Brain microvascular endothelial cell (primary cell): ENCODE measurements at regions not wholly inside any gene's neighbourhood (a gene's known extent, or its start where the extent isn't known, plus 50 kb on each side); places are given as distances from the start of the nearest gene placed in this dataset.

ENCODE experiments used
- DNase-seq: peaks from one replicate; pipeline ENCODE4 v3.0.0-alpha.2; 2020
- H3K27ac ChIP-seq: fragments of 250-450 bp; sonication (Bioruptor Pico); 2 replicates; pipeline ENCODE4 v1.5.1; 2020; ENCODE audit warnings: mild to moderate bottlenecking, moderate library complexity
- H3K27me3 ChIP-seq: fragments of 250-450 bp; sonication (Bioruptor Pico); replicated peaks from 2 replicates; pipeline ENCODE4 v1.5.1; 2020; ENCODE audit warnings: mild to moderate bottlenecking
- H3K36me3 ChIP-seq: fragments of 250-450 bp; sonication (Bioruptor Pico); replicated peaks from 2 replicates; pipeline ENCODE4 v1.5.1; 2020; ENCODE audit warnings: mild to moderate bottlenecking
- H3K4me3 ChIP-seq: 2 replicates; pipeline ENCODE4 v1.5.1; 2011; ENCODE audit warnings: low read depth, mild to moderate bottlenecking, control low read depth, low read length, moderate library complexity
- in situ Hi-C: cut with HindIII; loops from 2 replicates; pipeline ENCODE4 v1.10.0; 2017; ENCODE audit warnings: low sequenced_read_pairs, low pct_ligation_motif_present
- TF ChIP-seq, protein P1 (sequence below): IDR thresholded peaks from 2 replicates; pipeline ENCODE4 v1.5.1; 2011; ENCODE audit warnings: low read depth, mild to moderate bottlenecking, moderate library complexity, low read length, control low read depth, inconsistent platforms; ENCODE audit errors: missing control alignments

DNA sequence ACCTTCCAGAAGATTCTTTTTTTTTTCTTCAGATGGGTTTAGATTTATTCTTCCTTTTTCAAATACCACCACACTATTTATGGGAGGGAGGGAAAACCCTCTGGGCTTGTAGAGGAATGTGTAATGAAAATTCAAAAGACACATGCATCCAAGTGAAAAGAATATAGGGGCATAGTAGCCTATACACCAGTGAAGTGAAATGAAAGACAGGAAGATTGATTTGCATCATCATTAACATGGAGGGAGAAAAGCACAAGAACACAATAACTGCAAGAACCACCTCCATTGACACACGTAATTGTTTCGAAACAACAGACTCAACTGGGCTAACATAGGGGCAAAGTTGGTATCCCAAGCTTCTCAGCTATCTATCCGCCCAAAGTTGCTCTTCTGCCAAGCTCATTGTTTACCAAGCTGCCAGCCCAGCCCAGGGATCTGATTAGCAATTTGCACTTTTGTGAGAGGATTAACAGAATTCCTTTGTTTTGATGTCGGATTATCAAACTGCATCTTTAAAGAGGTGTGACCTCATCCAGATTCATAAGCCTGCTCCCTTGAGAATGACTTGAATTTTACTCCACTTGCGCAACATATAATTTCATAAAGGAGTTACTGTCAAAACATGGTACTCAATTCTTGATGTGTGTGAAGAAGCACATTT lies 430.5 kb upstream of the SOX5 start:
- H3K27me3 ChIP-seq, result no peaks in the 10 kb centered on the region
- in situ Hi-C loops, result no loop called here
- DNase-seq, result no peak
- H3K27ac ChIP-seq, result no peak overlapping the region
- H3K36me3 ChIP-seq, result no peaks in the 10 kb centered on the region
- TF ChIP-seq, protein P1, sequence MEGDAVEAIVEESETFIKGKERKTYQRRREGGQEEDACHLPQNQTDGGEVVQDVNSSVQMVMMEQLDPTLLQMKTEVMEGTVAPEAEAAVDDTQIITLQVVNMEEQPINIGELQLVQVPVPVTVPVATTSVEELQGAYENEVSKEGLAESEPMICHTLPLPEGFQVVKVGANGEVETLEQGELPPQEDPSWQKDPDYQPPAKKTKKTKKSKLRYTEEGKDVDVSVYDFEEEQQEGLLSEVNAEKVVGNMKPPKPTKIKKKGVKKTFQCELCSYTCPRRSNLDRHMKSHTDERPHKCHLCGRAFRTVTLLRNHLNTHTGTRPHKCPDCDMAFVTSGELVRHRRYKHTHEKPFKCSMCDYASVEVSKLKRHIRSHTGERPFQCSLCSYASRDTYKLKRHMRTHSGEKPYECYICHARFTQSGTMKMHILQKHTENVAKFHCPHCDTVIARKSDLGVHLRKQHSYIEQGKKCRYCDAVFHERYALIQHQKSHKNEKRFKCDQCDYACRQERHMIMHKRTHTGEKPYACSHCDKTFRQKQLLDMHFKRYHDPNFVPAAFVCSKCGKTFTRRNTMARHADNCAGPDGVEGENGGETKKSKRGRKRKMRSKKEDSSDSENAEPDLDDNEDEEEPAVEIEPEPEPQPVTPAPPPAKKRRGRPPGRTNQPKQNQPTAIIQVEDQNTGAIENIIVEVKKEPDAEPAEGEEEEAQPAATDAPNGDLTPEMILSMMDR, result no peak
- no peak overlapping the region for H3K4me3 ChIP-seq

DNA sequence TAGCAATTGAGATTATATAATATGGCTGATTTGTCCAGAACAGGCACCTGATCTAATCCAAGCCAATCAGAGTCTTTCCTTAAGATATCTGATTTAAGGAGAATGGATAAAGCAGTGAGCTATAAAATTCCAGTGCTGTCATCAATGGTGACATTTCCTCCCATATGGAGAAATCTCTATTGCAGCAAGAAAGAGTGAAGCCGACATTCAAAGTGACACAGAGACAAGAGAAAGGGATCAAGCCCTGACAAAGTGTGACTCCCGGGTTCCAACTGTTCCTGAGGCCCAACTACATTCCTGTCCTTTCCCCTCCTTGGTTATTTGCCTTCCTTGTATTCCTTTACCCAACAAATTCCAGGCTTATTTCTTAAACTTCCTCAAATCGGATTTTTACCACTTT lies 430.0 kb upstream of the SOX5 start:
- no peak for DNase-seq
- Histone ChIP-seq H3K27ac (no peak overlapping the region), H3K36me3 (no peaks in the 10 kb centered on the region), H3K4me3 (no peak overlapping the region), H3K27me3 (no peaks in the 10 kb centered on the region)
- TF ChIP-seq, protein P1, result no peak
- in situ Hi-C loops, result no loop called here

DNA sequence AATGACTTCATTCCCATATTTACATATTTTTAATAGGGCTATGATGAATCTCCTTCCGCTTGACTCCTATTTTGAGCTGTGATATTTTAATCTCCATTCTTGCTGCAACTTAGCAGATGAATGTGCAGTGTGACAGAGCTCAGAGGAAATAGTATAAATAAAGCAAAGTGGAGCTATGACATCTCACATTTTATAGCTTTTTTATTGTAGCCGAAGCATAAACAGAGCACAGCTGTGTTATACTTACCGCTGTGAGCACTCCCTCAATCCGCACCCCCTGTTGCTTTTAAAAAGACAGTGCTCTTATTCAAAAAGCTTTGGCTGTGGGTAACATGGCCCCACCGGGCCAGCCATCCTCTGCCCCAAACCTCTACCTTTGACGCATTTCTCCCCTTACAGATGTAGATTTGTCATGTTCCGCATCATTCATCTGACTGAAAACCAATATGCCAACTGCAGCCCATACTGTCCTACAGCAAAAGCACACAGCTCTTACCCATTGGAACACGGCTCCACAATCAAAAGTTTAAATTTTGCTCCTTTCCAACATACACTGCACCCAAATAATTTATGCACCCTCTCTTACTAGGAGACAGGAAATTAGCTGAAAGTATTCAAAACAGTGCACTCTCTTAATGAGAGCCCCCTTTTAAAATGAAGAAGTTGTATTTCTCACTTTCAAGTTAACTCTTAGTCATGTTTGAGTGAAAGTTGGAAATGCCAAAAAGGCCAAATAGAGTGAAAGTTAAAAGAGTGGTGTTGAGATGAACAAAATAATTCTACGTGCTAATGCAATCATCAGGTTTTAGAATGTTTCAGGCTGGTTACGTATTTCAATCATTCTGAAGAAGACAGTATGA lies 429.3 kb upstream of the SOX5 start:
- peak; percentile 4 for DNase-seq
- in situ Hi-C loops, result no loop called here
- Histone ChIP-seq H3K4me3 (peak overlapping the region; percentile 15), H3K27ac (no peak overlapping the region), H3K27me3 (no peaks in the 10 kb centered on the region), H3K36me3 (no peaks in the 10 kb centered on the region)
- TF ChIP-seq, protein P1, result no peak

DNA sequence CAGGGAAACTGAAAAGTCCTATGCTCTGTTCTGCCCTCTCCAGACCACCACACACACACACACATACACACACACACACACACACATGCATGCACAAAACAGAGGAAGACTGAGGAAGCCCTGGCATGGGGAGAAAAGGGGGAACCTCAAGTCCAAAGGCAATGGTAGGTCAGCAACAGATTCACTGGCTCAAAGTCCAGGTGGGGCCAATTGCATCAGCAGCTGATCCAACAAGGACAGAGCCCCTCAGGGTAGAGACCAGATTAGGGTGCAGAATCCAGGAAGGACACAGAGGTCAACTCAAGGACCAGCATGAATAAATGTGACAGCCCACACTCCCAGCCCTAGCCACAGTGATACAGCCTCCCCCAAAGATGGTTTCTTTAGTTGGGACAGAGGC lies 425.0 kb upstream of the SOX5 start:
- H3K4me3 ChIP-seq, result no peak overlapping the region
- TF ChIP-seq, protein P1, result no peak
- no peak overlapping the region for H3K27ac ChIP-seq
- no peak for DNase-seq
- H3K27me3 ChIP-seq, result no peaks in the 10 kb centered on the region
- H3K36me3 ChIP-seq, result no peaks in the 10 kb centered on the region
- in situ Hi-C loops, result no loop called here

DNA sequence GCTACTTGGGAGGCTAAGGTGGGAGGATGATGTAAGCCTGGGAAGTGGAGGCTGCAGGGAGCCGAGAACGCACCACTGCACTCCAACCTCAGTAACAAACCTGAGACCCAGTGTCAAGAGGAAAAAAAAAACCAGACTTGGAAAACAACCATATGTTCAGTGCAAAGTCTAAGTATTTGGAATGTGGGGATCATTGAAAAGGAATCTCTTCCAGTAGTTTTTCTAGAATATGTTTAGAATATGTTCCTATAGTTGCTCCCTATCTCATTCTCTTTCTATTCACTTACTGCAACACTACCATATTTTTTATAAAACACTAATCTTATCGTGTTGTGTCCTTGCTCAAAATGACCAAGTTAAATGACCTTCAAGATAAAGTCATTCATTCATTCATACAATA lies 423.5 kb upstream of the SOX5 start:
- no peaks in the 10 kb centered on the region for H3K36me3 ChIP-seq
- TF ChIP-seq, protein P1, result no peak
- in situ Hi-C loops, result no loop called here

More for the DNA sequence above, 423.5 kb upstream of the SOX5 start:
- Histone ChIP-seq H3K27ac (no peak overlapping the region), H3K27me3 (no peaks in the 10 kb centered on the region), H3K4me3 (no peak overlapping the region)
- DNase-seq, result no peak
